GM18505 (cell line): ENCODE measurements at regions not wholly inside any gene's neighbourhood (a gene's known extent, or its start where the extent isn't known, plus 50 kb on each side); places are given as distances from the start of the nearest gene placed in this dataset.

Source experiments
- ATAC-seq: cut with Tn5 transposase; IDR thresholded peaks from one replicate; pipeline ENCODE4 v1.9.1; 2021; ENCODE audit not compliant: unreplicated experiment
- POLR2A ChIP-seq: IDR thresholded peaks from 4 replicates; pipeline ENCODE4 v1.6.1; 2011; ENCODE audit warnings: borderline replicate concordance; ENCODE audit not compliant: insufficient read depth, insufficient read length; ENCODE audit errors: extremely low read depth

GRCh38 chr15:69523010-69524001 is 70.7 kb downstream of the RPLP1 start:
- no peak for TF ChIP-seq POLR2A
- ATAC-seq: no peak

- TF ChIP-seq POLR2A: no peak
- ATAC-seq: no peak
Observed at GRCh38 chr15:69524296-69524695, 71.7 kb downstream of the RPLP1 start.

- no peak for TF ChIP-seq POLR2A
- ATAC-seq: no peak
Observed at GRCh38 chr15:69524814-69525213, 72.2 kb downstream of the RPLP1 start.

GRCh38 chr15:69525543-69525942 is 72.9 kb downstream of the RPLP1 start:
- ATAC-seq: no peak
- no peak for TF ChIP-seq POLR2A

GRCh38 chr15:69526081-69527061 is 73.8 kb downstream of the RPLP1 start:
- no peak for ATAC-seq

GRCh38 chr15:69529141-69529540 is 76.5 kb downstream of the RPLP1 start:
- no peak for TF ChIP-seq POLR2A
- ATAC-seq: no peak

More at GRCh38 chr15:69526081-69527061, 73.8 kb downstream of the RPLP1 start:
- no peak for TF ChIP-seq POLR2A

GRCh38 chr15:69529961-69530633 is 77.5 kb downstream of the RPLP1 start:
- no peak for ATAC-seq
- no peak for TF ChIP-seq POLR2A

GRCh38 chr15:69530991-69531664 is 78.5 kb downstream of the RPLP1 start:
- no peak for ATAC-seq

GRCh38 chr15:69531665-69532027 is 79.0 kb downstream of the RPLP1 start:
- ATAC-seq: no peak
- TF ChIP-seq POLR2A: no peak

More at GRCh38 chr15:69530991-69531664, 78.5 kb downstream of the RPLP1 start:
- no peak for TF ChIP-seq POLR2A

GRCh38 chr15:69532066-69532465 is 79.4 kb downstream of the RPLP1 start:
- no peak for TF ChIP-seq POLR2A
- no peak for ATAC-seq

- no peak for ATAC-seq
- no peak for TF ChIP-seq POLR2A
Observed at GRCh38 chr15:69532856-69533255, 80.2 kb downstream of the RPLP1 start.

GRCh38 chr15:69533522-69533921 is 80.9 kb downstream of the RPLP1 start:
- ATAC-seq: no peak
- no peak for TF ChIP-seq POLR2A
